ENCODE measurements at regions not wholly inside any gene's neighbourhood (a gene's known extent, or its start where the extent isn't known, plus 50 kb on each side); places are given as distances from the start of the nearest gene placed in this dataset.

DNA sequence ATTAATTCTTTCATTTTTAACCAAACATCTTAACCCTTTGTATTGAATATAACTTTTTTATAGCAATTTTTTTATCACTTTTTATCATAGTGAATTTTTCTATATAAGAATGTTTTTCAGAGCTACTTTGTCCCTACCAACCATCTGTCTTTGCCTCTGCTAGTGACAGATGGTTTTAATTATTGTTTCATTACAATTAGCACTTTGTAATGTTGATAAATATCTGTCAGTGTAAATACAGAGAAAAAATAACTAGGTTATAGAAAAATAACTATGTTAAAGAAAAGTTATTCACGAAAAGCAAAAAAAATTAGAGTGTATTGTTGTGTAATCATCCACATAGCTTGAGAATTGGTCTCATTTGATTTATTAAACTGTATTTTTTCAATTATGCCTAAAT, 91.0 kb upstream of the CDH19 start:
- H3K4me3 ChIP-seq (ENCODE audit: low read length) = no peak overlapping the region
- no peak for TF ChIP-seq CTCF (conservative IDR thresholded peaks at IDR 0.05; ENCODE audit: low read depth, low read length)

GRCh38 chr18:66687635-66688034, 83.7 kb upstream of the CDH19 start:
- no peak for DNase-seq (ENCODE audit: low read depth)
- no peak for TF ChIP-seq CTCF (conservative IDR thresholded peaks at IDR 0.05; ENCODE audit: low read depth, low read length)
- H3K4me3 ChIP-seq (ENCODE audit: low read length) = no peak overlapping the region

More for the DNA sequence above, 91.0 kb upstream of the CDH19 start:
- DNase-seq (ENCODE audit: low read depth) = no peak

DNA sequence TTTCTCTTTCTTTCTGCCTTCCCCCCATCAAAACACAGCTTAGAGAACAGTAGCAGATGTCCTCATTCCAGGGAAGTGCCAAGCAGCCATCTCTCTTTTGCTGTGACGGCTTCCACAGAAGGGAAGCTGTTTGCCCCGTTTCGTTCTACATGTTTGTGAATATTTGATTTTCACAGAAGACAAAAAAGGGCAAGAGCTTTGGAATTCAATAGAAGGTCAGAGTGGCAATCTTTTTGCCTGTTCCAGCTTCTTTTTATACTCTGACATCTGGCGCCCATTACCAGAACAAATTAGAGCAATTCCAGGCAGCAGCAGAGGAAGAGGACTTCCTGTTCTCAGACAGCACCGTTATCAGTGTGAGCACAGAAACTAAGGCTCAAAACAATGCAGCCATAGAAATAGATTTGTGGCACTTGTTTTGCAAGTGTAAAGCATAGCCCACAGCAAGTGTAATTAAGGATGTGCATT, 79.0 kb upstream of the CDH19 start:
- no peak for DNase-seq (ENCODE audit: low read depth)
- TF ChIP-seq CTCF (conservative IDR thresholded peaks at IDR 0.05; ENCODE audit: low read depth, low read length) = no peak
- H3K4me3 ChIP-seq (ENCODE audit: low read length) = no peak overlapping the region

GRCh38 chr18:66676699-66677098, 72.8 kb upstream of the CDH19 start:
- no peak for DNase-seq (ENCODE audit: low read depth)
- no peak overlapping the region for H3K4me3 ChIP-seq (ENCODE audit: low read length)
- TF ChIP-seq CTCF (conservative IDR thresholded peaks at IDR 0.05; ENCODE audit: low read depth, low read length) = no peak

DNA sequence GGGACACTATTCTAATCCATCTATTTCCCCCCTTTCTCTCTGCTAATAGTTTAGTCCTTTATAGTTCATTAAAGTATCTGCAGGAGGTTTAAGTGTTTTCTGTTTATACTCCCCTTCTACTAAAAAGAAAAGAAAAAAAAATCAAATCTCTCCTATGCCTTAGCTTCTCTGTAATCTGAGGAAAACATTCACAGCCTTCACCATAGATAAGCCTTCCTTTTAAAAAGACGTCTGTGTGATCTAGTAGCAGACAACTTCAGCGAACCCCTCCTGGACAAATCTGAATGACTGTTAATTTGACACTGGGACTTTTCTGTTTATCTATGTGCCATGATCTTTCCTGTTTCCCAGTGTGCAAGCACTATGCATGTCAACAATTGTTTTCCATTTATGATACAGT, 70.4 kb upstream of the CDH19 start:
- no peak for DNase-seq (ENCODE audit: low read depth)
- TF ChIP-seq CTCF (conservative IDR thresholded peaks at IDR 0.05; ENCODE audit: low read depth, low read length) = no peak
- H3K4me3 ChIP-seq (ENCODE audit: low read length) = no peak overlapping the region

- H3K4me3 ChIP-seq (ENCODE audit: low read length) = no peak overlapping the region
- no peak for TF ChIP-seq CTCF (conservative IDR thresholded peaks at IDR 0.05; ENCODE audit: low read depth, low read length)
- no peak for DNase-seq (ENCODE audit: low read depth)
Measured at GRCh38 chr18:66668706-66669105, 64.8 kb upstream of the CDH19 start.

DNA sequence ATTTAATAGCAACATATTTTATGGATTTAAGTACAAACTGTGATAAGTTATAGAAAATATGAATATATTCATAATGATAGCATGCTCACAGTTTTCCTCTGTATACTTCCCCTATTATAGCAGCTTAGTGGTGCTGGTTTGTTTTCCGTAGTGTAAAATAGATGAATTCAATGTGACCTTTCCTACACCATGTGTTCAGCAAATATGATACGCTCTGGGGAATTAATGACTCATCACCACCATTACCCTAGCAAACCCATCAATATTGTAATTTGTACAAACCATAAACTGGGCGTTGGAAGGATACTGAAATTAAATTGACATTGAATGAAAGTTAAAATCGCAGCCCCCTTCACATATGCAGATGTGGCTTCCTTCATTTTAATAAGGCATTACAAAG, 58.7 kb upstream of the CDH19 start:
- DNase-seq (ENCODE audit: low read depth) = no peak
- no peak overlapping the region for H3K4me3 ChIP-seq (ENCODE audit: low read length)
- no peak for TF ChIP-seq CTCF (conservative IDR thresholded peaks at IDR 0.05; ENCODE audit: low read depth, low read length)
